ENCODE measurements at regions not wholly inside any gene's neighbourhood (a gene's known extent, or its start where the extent isn't known, plus 50 kb on each side); places are given as distances from the start of the nearest gene placed in this dataset.
A peak's percentile ranks its signal among the peaks of the same experiment; 100 is the strongest.

DNA sequence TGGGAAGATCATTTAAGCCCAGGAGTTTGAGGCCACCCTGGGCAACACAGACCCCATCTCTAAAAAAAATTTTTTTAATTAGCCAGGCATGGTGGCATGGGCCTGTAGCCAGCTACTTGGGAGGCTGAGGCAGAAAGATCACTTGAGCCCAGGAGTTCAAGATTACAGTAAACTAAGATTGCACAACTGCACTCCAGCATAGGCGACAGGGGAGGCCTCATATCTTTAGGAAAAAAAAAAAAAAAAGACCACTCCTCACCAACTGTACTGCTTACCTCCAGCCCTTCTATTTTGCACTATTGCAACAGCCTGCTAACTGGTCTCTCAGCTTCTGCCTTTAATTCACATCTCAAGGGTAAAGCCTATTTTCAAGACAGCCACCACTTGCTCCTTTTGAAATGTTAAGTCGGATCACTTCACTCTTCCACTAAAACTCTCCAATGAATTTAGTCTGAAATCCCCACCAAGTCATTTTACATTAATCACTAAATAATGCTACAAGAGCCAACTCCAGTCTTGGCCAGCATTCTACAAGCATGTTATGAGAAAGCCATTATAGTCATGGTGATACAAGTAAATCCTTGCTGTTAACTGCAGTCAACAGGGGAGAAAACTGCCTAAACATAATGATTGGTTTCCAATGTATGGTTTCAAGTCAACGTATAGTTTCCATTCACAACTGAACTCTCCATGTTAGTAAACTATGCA is 106.0 kb downstream of the RPS29 start:
- no peak for DNase-seq (ENCODE audit: low read depth, low spot score)
- in situ Hi-C loops (cut with HindIII; ENCODE audit: low pct_unique_long_range_greater_than_20kb, low sequenced_read_pairs), result no loop called here

- in situ Hi-C loops (cut with HindIII; ENCODE audit: low pct_unique_long_range_greater_than_20kb, low sequenced_read_pairs), result no loop called here
- DNase-seq (ENCODE audit: low read depth, low spot score), result no peak
Measured at GRCh38 chr14:49479432-49479831, 106.7 kb downstream of the RPS29 start.

- DNase-seq (ENCODE audit: low read depth, low spot score), result no peak
- in situ Hi-C loops (cut with HindIII; ENCODE audit: low pct_unique_long_range_greater_than_20kb, low sequenced_read_pairs), result no loop called here
Measured at GRCh38 chr14:49478784-49479183, 107.4 kb downstream of the RPS29 start.

- in situ Hi-C loops (cut with HindIII; ENCODE audit: low pct_unique_long_range_greater_than_20kb, low sequenced_read_pairs), result no loop called here
- peak; percentile 96 for DNase-seq (ENCODE audit: low read depth, low spot score)
Measured at GRCh38 chr14:49467091-49467490, 119.1 kb downstream of the RPS29 start.

GRCh38 chr14:49464885-49465284 is 121.3 kb downstream of the RPS29 start:
- in situ Hi-C loops (cut with HindIII; ENCODE audit: low pct_unique_long_range_greater_than_20kb, low sequenced_read_pairs), result no loop called here
- DNase-seq (ENCODE audit: low read depth, low spot score), result peak; percentile 42

DNA sequence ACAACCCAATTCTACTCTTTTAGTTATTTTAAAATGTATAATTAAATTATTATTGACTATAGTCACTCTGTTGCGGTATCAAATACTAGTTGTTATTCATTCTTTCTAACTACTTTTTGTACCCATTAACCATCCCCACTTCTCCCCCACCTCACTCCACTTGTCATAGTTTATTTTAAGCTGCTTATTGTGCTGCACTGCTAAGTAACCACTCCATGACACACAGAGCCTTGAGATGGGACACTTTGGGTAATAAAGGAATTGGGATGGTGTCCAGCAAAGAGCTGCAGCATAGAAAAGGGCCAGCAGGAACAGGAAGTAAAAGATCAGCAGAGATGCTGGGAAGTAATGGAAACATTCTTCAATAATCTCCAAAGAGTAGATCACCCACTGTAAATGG is 123.0 kb downstream of the RPS29 start:
- in situ Hi-C loops (cut with HindIII; ENCODE audit: low pct_unique_long_range_greater_than_20kb, low sequenced_read_pairs), result no loop called here
- no peak for DNase-seq (ENCODE audit: low read depth, low spot score)

- in situ Hi-C loops (cut with HindIII; ENCODE audit: low pct_unique_long_range_greater_than_20kb, low sequenced_read_pairs), result no loop called here
- DNase-seq (ENCODE audit: low read depth, low spot score), result peak; percentile 86
Measured at GRCh38 chr14:49461529-49462401, 124.4 kb downstream of the RPS29 start.

DNA sequence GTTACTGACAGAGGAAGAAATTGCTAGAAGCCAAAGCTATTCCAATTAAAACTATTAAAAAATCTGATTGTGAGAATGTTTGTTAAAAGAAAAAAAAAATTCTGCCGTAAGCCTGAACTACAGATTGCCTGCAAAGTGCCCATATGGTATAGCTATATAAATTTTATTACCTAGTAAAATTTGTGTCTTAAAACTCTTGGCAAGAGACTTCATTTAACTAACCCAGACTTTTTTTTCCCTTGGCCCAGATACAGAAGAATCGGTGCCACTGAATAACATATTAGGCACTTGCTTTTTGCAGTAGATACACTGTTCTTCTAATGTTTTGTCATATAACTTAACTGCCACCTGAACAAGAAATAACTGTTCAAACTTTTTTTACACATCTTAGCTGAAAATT is 125.5 kb downstream of the RPS29 start:
- in situ Hi-C loops (cut with HindIII; ENCODE audit: low pct_unique_long_range_greater_than_20kb, low sequenced_read_pairs), result no loop called here
- no peak for DNase-seq (ENCODE audit: low read depth, low spot score)

DNA sequence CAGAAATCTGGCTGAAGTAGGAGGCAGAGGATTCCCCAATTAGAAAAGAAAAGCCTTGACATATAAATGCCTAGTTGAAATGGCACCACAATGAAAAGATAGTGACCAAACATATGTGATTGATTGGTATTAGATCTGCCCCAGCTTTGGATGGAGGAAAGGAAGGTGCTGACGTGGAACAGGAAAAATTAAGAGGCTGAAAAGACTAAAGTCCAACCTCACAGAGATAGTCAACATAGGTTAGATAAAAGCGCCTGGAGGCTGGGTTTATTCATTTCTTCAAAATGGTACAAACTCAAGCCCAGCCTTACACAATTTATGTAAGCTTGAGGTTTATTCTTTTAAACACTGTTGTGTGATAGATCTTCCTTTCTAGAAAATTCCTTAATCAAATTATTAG is 129.6 kb downstream of the RPS29 start:
- no peak for DNase-seq (ENCODE audit: low read depth, low spot score)
- in situ Hi-C loops (cut with HindIII; ENCODE audit: low pct_unique_long_range_greater_than_20kb, low sequenced_read_pairs), result no loop called here

- in situ Hi-C loops (cut with HindIII; ENCODE audit: low pct_unique_long_range_greater_than_20kb, low sequenced_read_pairs), result no loop called here
- DNase-seq (ENCODE audit: low read depth, low spot score), result no peak
Measured at GRCh38 chr14:49451938-49452337, 134.2 kb downstream of the RPS29 start.

DNA sequence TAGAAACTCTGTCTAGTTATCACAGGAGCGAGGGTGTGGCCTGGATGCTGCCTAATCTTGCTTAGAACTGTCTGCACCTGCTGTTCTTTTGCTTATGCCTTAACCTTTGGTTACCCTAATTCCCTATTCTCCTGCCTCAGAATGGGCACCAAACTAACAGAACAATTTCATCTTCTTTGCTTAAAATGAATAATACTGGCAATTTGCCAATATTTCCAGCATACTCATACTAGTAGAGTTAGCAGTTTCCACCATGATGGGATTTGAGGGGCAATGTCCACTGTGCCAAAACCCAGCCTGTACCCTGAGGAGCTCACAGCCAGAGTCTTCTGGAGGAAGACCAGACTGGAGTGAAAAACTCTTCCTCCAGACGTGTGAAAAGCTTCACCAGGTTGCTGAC is 136.4 kb downstream of the RPS29 start:
- in situ Hi-C loops (cut with HindIII; ENCODE audit: low pct_unique_long_range_greater_than_20kb, low sequenced_read_pairs), result no loop called here
- DNase-seq (ENCODE audit: low read depth, low spot score), result no peak

DNA sequence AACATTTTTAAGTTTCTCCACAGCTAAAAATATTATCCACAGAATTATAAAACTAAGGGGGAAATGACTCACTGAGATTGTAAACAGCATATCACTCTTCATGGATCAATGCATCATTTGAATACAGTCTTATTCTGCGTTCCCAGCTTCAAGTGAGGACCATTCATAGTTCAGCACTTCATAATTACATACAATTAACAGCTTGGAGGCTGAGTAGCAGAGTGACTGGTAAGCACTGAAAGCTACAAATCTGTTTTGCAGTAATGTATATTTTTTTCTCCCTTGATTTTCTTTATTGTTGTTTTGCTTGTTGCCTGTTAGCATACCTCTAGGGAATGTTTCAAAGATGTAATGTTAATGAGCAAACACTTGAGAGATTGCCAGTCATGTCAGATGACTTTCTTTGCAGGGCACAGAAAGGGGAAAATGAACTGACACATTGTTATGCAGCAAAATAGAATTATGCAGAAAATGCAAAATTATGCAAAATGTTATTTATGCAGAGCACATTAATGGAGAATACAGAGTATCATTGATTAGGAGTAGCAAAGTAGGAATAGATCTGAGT is 138.6 kb downstream of the RPS29 start:
- DNase-seq (ENCODE audit: low read depth, low spot score), result no peak
- in situ Hi-C loops (cut with HindIII; ENCODE audit: low pct_unique_long_range_greater_than_20kb, low sequenced_read_pairs), result no loop called here

- DNase-seq (ENCODE audit: low read depth, low spot score), result no peak
- in situ Hi-C loops (cut with HindIII; ENCODE audit: low pct_unique_long_range_greater_than_20kb, low sequenced_read_pairs), result no loop called here
Measured at GRCh38 chr14:49446801-49447200, 139.4 kb downstream of the RPS29 start.

GRCh38 chr14:49438256-49438770 is 147.9 kb downstream of the RPS29 start:
- DNase-seq (ENCODE audit: low read depth, low spot score), result no peak
- in situ Hi-C loops (cut with HindIII; ENCODE audit: low pct_unique_long_range_greater_than_20kb, low sequenced_read_pairs), result no loop called here

DNA sequence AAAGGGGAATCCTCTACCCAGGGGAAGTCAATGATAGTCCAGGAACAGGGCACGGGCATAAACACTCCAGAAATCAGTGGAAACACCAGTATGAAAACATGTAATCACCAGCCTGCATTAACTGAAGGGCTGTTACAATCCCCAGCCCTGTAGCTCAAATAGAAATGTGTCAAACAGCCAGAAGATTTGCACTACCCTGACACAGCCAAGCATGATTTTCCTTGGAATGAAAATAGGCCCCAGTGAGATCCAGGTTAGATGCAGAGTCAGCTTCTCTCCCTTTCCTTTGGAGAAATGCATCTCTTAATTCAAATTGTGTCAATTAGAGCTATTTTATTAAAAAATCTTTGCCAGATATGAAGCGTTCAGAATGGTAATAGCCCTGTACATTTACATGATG is 158.1 kb downstream of the RPS29 start:
- no peak for DNase-seq (ENCODE audit: low read depth, low spot score)
- in situ Hi-C loops (cut with HindIII; ENCODE audit: low pct_unique_long_range_greater_than_20kb, low sequenced_read_pairs), result no loop called here

DNA sequence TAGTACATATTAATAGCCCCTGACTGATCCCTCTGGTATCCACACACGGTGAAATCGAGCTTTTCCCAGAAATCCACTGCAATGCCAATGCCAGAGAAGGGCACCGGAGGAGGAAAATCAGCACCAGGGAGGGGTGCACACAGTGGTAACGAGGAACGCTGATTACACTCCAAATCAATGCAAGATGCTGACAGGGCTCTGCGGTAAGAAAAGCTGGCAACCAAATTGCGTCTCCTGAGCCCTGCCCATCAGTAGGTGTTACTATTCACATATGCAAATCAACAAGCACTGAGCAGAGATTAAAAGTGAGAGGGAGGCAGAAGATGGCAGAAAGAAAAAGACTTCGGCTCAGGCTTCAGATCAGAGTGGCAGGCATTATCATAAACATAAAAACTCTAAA is 159.1 kb downstream of the RPS29 start:
- in situ Hi-C loops (cut with HindIII; ENCODE audit: low pct_unique_long_range_greater_than_20kb, low sequenced_read_pairs), result no loop called here
- DNase-seq (ENCODE audit: low read depth, low spot score), result no peak

- in situ Hi-C loops (cut with HindIII; ENCODE audit: low pct_unique_long_range_greater_than_20kb, low sequenced_read_pairs), result no loop called here
- DNase-seq (ENCODE audit: low read depth, low spot score), result no peak
Measured at GRCh38 chr14:49425921-49426320, 160.3 kb downstream of the RPS29 start.

GRCh38 chr14:49424436-49425331 is 161.5 kb downstream of the RPS29 start:
- no peak for DNase-seq (ENCODE audit: low read depth, low spot score)
- in situ Hi-C loops (cut with HindIII; ENCODE audit: low pct_unique_long_range_greater_than_20kb, low sequenced_read_pairs), result no loop called here
